GM18870 (cell line): ENCODE measurements at regions not wholly inside any gene's neighbourhood (a gene's known extent, or its start where the extent isn't known, plus 50 kb on each side); places are given as distances from the start of the nearest gene placed in this dataset.

Source experiments
- ATAC-seq: cut with Tn5 transposase; IDR thresholded peaks from one replicate; pipeline ENCODE4 v1.9.1; 2021; ENCODE audit warnings: moderate library complexity; ENCODE audit not compliant: unreplicated experiment

DNA sequence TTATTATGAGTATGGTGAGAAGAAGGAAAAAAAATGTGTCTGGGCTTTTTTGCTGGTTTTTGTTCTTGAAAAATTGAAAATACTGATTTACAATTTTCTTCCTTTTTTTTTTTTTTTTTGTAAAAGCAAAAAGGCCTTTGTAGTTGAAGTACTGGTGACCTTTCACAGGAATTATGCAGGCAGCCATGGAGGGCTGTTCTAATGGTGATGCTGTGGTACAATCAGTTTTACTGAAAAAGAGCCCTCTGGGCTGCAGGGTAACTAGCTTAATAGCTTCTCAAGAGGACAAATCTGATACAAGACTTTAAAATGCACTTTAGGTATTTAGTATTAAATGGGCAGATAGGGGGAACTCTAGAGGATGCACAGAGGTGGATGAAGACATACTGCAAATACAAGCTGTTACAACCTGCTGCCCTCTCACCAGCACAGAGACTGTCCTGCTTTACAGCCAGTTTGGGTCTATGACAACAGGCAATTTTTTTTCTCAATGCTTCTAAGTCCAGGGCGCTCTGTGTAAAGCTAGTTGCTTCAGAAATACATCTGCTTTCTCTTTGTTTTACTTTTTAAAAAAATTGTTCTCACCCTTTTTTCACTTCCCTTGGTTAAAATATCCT lies 61.6 kb upstream of the HS3ST5 start:
- ATAC-seq: no peak

- no peak for ATAC-seq
Observed at GRCh38 chr6:114403858-114404257, 61.0 kb upstream of the HS3ST5 start.

DNA sequence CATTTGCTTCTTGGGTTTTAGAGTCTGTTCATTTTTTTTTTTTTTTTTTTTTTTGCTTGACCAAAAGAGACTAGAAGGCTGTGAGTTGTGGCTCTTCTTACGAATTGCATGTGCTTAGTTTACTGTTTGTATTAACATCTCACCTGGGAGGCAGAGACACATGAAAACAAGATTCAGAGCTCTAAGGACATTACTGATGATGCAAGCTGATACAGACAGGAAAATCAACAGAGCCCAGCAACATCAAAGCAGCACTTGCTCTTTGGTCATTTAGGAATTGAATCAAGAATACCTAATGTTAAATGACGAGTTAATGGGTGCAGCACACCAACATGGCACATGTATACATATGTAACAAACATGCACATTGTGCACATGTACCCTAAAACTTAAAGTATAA lies 55.7 kb upstream of the HS3ST5 start:
- no peak for ATAC-seq
